HS-27A (cell line): ENCODE measurements at regions not wholly inside any gene's neighbourhood (a gene's known extent, or its start where the extent isn't known, plus 50 kb on each side); places are given as distances from the start of the nearest gene placed in this dataset.

Source experiments
- DNase-seq: peaks from one replicate; pipeline ENCODE4 v3.0.0-alpha.2; 2012; ENCODE audit warnings: low read depth, missing footprints

- DNase-seq = no peak
These were observed 95.5 kb upstream of the ATP6AP2 start for GRCh38 chrX:40485102-40485826.

- DNase-seq = no peak
These were observed 96.2 kb upstream of the ATP6AP2 start for GRCh38 chrX:40484408-40485091.

- DNase-seq = no peak
These were observed 97.3 kb upstream of the ATP6AP2 start for GRCh38 chrX:40483502-40483901.

GRCh38 chrX:40479777-40480318 lies 100.9 kb upstream of the ATP6AP2 start:
- no peak for DNase-seq

- no peak for DNase-seq
These were observed 102.2 kb upstream of the ATP6AP2 start for GRCh38 chrX:40478474-40479065.

- DNase-seq = no peak
These were observed 103.8 kb upstream of the ATP6AP2 start for GRCh38 chrX:40476958-40477357.

- no peak for DNase-seq
These were observed 106.1 kb upstream of the ATP6AP2 start for GRCh38 chrX:40474645-40475044.

- no peak for DNase-seq
These were observed 106.6 kb upstream of the ATP6AP2 start for GRCh38 chrX:40474205-40474626.

- DNase-seq = no peak
These were observed 107.1 kb upstream of the ATP6AP2 start for GRCh38 chrX:40473460-40474204.

GRCh38 chrX:40471965-40472648 lies 108.7 kb upstream of the ATP6AP2 start:
- no peak for DNase-seq

GRCh38 chrX:40470830-40471429 lies 109.8 kb upstream of the ATP6AP2 start:
- DNase-seq = no peak

GRCh38 chrX:40469316-40469715 lies 111.5 kb upstream of the ATP6AP2 start:
- no peak for DNase-seq

GRCh38 chrX:40468033-40468846 lies 112.5 kb upstream of the ATP6AP2 start:
- DNase-seq = no peak

GRCh38 chrX:40467454-40467853 lies 113.3 kb upstream of the ATP6AP2 start:
- no peak for DNase-seq

GRCh38 chrX:40465735-40466551 lies 114.8 kb upstream of the ATP6AP2 start:
- no peak for DNase-seq

- DNase-seq = no peak
These were observed 118.0 kb upstream of the ATP6AP2 start for GRCh38 chrX:40462795-40463194.

- no peak for DNase-seq
These were observed 119.8 kb upstream of the ATP6AP2 start for GRCh38 chrX:40460926-40461325.

GRCh38 chrX:40459571-40460158 lies 121.1 kb upstream of the ATP6AP2 start:
- DNase-seq = no peak

GRCh38 chrX:40457406-40457805 lies 123.4 kb upstream of the ATP6AP2 start:
- no peak for DNase-seq
